ENCODE measurements at regions not wholly inside any gene's neighbourhood (a gene's known extent, or its start where the extent isn't known, plus 50 kb on each side); places are given as distances from the start of the nearest gene placed in this dataset.

DNA sequence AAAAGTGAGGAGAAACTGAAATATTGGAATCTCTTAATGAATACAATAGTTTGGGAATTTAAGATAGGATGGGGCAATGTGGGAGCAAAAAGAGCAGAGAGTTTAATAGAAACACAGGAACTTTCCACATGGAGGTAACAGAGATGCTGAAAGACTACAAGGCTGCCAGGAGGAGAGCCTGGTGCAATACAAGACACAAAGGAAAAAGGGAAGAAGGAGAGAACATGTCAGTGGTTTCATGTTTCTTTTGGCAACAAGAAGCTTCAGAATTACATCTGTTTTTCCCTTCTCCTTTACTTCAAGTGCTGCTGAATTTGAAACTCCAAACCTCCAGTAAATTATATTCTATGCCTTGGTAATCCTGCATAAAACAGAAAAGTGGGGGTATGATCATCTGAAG is 474.3 kb downstream of the FAT4 start:
- ChIA-PET CTCF (ENCODE audit: low intra/inter-chr PET ratio, low total read pairs) (no interaction called here), POLR2A (no interaction called here)
- intact Hi-C loops (cut with micrococcal nuclease; ENCODE audit: unreplicated experiment) (no loop called here), in situ Hi-C loops (cut with HindIII; ENCODE audit: extremely low pct_ligation_motif_present, low pct_unique_long_range_greater_than_20kb) (no loop called here)
- ATAC-seq (no peak), DNase-seq (ENCODE audit: low spot score) (no peak), FAIRE-seq (no peak)
- no peak overlapping the region for H3K9ac ChIP-seq (ENCODE audit: insufficient read depth, low read depth, low read length)
- no TSS peak for BruUV-seq (replicated peaks)
- TF ChIP-seq, protein P1, sequence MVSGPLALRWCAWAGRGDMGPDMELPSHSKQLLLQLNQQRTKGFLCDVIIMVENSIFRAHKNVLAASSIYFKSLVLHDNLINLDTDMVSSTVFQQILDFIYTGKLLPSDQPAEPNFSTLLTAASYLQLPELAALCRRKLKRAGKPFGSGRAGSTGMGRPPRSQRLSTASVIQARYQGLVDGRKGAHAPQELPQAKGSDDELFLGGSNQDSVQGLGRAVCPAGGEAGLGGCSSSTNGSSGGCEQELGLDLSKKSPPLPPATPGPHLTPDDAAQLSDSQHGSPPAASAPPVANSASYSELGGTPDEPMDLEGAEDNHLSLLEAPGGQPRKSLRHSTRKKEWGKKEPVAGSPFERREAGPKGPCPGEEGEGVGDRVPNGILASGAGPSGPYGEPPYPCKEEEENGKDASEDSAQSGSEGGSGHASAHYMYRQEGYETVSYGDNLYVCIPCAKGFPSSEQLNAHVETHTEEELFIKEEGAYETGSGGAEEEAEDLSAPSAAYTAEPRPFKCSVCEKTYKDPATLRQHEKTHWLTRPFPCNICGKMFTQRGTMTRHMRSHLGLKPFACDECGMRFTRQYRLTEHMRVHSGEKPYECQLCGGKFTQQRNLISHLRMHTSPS (CRISPR knock-in tag; IDR thresholded peaks at IDR 0.05; ENCODE audit: low read depth), result no peak
- no peak for TF ChIP-seq HES4 (CRISPR knock-in tag; IDR thresholded peaks at IDR 0.05; ENCODE audit: borderline replicate concordance)
- TF ChIP-seq ZNF350 (CRISPR knock-in tag; IDR thresholded peaks at IDR 0.05; ENCODE audit: borderline replicate concordance, low read depth), result no peak
- TF ChIP-seq, protein P2, sequence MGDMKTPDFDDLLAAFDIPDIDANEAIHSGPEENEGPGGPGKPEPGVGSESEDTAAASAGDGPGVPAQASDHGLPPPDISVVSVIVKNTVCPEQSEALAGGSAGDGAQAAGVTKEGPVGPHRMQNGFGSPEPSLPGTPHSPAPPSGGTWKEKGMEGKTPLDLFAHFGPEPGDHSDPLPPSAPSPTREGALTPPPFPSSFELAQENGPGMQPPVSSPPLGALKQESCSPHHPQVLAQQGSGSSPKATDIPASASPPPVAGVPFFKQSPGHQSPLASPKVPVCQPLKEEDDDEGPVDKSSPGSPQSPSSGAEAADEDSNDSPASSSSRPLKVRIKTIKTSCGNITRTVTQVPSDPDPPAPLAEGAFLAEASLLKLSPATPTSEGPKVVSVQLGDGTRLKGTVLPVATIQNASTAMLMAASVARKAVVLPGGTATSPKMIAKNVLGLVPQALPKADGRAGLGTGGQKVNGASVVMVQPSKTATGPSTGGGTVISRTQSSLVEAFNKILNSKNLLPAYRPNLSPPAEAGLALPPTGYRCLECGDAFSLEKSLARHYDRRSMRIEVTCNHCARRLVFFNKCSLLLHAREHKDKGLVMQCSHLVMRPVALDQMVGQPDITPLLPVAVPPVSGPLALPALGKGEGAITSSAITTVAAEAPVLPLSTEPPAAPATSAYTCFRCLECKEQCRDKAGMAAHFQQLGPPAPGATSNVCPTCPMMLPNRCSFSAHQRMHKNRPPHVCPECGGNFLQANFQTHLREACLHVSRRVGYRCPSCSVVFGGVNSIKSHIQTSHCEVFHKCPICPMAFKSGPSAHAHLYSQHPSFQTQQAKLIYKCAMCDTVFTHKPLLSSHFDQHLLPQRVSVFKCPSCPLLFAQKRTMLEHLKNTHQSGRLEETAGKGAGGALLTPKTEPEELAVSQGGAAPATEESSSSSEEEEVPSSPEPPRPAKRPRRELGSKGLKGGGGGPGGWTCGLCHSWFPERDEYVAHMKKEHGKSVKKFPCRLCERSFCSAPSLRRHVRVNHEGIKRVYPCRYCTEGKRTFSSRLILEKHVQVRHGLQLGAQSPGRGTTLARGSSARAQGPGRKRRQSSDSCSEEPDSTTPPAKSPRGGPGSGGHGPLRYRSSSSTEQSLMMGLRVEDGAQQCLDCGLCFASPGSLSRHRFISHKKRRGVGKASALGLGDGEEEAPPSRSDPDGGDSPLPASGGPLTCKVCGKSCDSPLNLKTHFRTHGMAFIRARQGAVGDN (CRISPR knock-in tag; IDR thresholded peaks at IDR 0.05), result no peak
- no peak for TF ChIP-seq SAP130 (CRISPR knock-in tag; IDR thresholded peaks at IDR 0.05; ENCODE audit: low read depth)
- no peaks in the 10 kb centered on the region for H3K9me3 ChIP-seq (ENCODE audit: low read length)
- H4K20me1 ChIP-seq (ENCODE audit: insufficient read depth, low read length), result no peaks in the 10 kb centered on the region
- H2AFZ ChIP-seq (ENCODE audit: low read length), result no peak overlapping the region
- H3K4me3 ChIP-seq (replicated peaks in 1 of 3; ENCODE audit: insufficient read depth in 1 of 3, low read depth in 2 of 3, low read length in 3 of 3), result no peak overlapping the region
- no peak overlapping the region for H3K4me2 ChIP-seq (ENCODE audit: low read depth, low read length)
- H3K36me3 ChIP-seq (replicated peaks in 1 of 2; ENCODE audit: control insufficient read depth in 1 of 2, insufficient read depth in 2 of 2, low read length in 2 of 2), result no peaks in the 10 kb centered on the region
- no peak overlapping the region for H3K27ac ChIP-seq (ENCODE audit: extremely low read length, insufficient read depth, low read length)
- H3K27me3 ChIP-seq (ENCODE audit: control insufficient read depth in 1 of 2, insufficient read depth in 2 of 2, low read length in 2 of 2), result no peaks in the 10 kb centered on the region
- H3K4me1 ChIP-seq (ENCODE audit: insufficient read depth, low read length), result no peaks in the 10 kb centered on the region
- no peaks in the 10 kb centered on the region for H3K79me2 ChIP-seq (ENCODE audit: insufficient read depth, low read length)
